B cell (primary cell): ENCODE measurements at regions not wholly inside any gene's neighbourhood (a gene's known extent, or its start where the extent isn't known, plus 50 kb on each side); places are given as distances from the start of the nearest gene placed in this dataset.

Experiments
- EZH2 ChIP-seq: IDR thresholded peaks from 2 replicates; pipeline ENCODE4 v1.6.1; 2012; ENCODE audit warnings: borderline replicate concordance, low read depth, mild to moderate bottlenecking, moderate library complexity, low read length; ENCODE audit not compliant: insufficient read depth, poor library complexity, severe bottlenecking
- TF ChIP-seq, protein P1 (sequence below): fragments of 200-600 bp; IDR thresholded peaks from one replicate; pipeline ENCODE4 v1.8.0; 2022; ENCODE audit warnings: antibody characterized with exemption, mild to moderate bottlenecking

DNA sequence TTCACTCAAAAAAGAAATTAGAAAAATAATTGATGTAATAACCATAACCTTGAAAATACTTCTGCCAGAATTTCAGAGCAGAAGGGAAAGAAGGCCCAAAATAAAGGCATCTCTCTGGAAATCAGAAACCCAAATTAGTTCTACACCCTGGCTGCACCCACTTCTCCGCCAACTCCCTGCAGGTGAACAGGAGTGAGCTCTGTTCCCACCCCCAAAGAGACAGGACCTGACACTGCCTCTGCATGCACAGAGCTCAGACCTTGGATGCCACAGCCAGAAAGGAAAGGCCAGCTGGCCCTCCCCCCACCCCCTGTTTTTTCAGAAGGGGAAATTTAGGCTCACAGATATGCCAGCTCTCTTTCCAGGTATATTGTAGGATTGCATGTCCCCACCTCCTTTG is 228.2 kb downstream of the BCL11B start:
- no peak for TF ChIP-seq EZH2
- TF ChIP-seq, protein P1, sequence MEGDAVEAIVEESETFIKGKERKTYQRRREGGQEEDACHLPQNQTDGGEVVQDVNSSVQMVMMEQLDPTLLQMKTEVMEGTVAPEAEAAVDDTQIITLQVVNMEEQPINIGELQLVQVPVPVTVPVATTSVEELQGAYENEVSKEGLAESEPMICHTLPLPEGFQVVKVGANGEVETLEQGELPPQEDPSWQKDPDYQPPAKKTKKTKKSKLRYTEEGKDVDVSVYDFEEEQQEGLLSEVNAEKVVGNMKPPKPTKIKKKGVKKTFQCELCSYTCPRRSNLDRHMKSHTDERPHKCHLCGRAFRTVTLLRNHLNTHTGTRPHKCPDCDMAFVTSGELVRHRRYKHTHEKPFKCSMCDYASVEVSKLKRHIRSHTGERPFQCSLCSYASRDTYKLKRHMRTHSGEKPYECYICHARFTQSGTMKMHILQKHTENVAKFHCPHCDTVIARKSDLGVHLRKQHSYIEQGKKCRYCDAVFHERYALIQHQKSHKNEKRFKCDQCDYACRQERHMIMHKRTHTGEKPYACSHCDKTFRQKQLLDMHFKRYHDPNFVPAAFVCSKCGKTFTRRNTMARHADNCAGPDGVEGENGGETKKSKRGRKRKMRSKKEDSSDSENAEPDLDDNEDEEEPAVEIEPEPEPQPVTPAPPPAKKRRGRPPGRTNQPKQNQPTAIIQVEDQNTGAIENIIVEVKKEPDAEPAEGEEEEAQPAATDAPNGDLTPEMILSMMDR: no peak
